Neural cell (in vitro differentiated cells): ENCODE measurements at regions not wholly inside any gene's neighbourhood (a gene's known extent, or its start where the extent isn't known, plus 50 kb on each side); places are given as distances from the start of the nearest gene placed in this dataset.

Experiments
- CTCF ChIP-seq: fragments of 450-650 bp; IDR thresholded peaks from 2 replicates; pipeline ENCODE4 v1.5.1; 2014; ENCODE audit warnings: antibody characterized with exemption, mild to moderate bottlenecking, moderate library complexity; ENCODE audit not compliant: poor library complexity, severe bottlenecking
- EP300 ChIP-seq: fragments of 450-650 bp; conservative IDR thresholded peaks from 2 replicates; pipeline ENCODE4 v1.6.1; 2014; ENCODE audit warnings: antibody characterized with exemption, mild to moderate bottlenecking, moderate library complexity; ENCODE audit not compliant: poor library complexity, severe bottlenecking
- EZH2 ChIP-seq: fragments of 200-600, 300-800 bp; shearing (Covaris generic), sonication (generic); IDR thresholded peaks from 2 replicates; pipeline ENCODE4 v1.6.1; 2014; ENCODE audit warnings: antibody characterized with exemption, low read length, borderline replicate concordance, mild to moderate bottlenecking; ENCODE audit not compliant: insufficient read depth, poor library complexity, severe bottlenecking
- POLR2AphosphoS5 ChIP-seq: IDR thresholded peaks from 2 replicates; pipeline ENCODE4 v1.6.1; 2012
- RAD21 ChIP-seq: fragments of 450-650 bp; conservative IDR thresholded peaks from 2 replicates; pipeline ENCODE4 v1.6.1; 2014; ENCODE audit warnings: antibody characterized with exemption, mild to moderate bottlenecking, moderate library complexity
- REST ChIP-seq: IDR thresholded peaks from 2 replicates; pipeline ENCODE4 v1.6.1; 2012; ENCODE audit warnings: borderline replicate concordance
- SMC3 ChIP-seq: fragments of 450-650 bp; conservative IDR thresholded peaks from 2 replicates; pipeline ENCODE4 v1.6.1; 2014; ENCODE audit warnings: antibody characterized with exemption, mild to moderate bottlenecking, moderate library complexity; ENCODE audit not compliant: poor library complexity
- TAF1 ChIP-seq: IDR thresholded peaks from 2 replicates; pipeline ENCODE4 v1.6.1; 2012; ENCODE audit warnings: low read depth

DNA sequence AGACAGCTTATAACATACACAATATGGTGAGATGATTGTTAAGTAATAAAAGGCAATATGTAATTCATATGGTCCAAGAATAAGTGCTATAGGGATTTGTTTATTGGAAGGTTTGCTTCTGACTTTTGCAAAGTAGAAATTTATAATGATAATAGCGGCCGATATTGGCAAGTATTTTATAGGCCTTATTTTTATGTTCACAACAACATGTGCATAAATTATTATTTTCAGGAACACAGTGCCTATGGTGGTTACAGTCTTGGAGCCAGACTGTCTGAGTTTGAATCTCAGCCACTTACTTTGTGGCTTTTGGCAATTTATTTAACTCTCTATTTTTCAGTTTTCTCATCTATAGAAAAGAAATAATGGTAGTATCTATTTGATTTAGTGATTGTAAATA is 607.5 kb downstream of the USP25 start:
- TF ChIP-seq POLR2AphosphoS5: no peak
- no peak for TF ChIP-seq TAF1
- TF ChIP-seq CTCF: no peak
- TF ChIP-seq EZH2: no peak
- no peak for TF ChIP-seq RAD21
- no peak for TF ChIP-seq SMC3
- TF ChIP-seq EP300: no peak
- no peak for TF ChIP-seq REST
